IMR-90 (cell line): ENCODE measurements at regions not wholly inside any gene's neighbourhood (a gene's known extent, or its start where the extent isn't known, plus 50 kb on each side); places are given as distances from the start of the nearest gene placed in this dataset.

Source experiments
- ATAC-seq: fragments of 200-7000 bp; cut with Tn5 transposase; 2 replicates; pipeline ENCODE4 v1.9.1; 2020; ENCODE audit warnings: low read depth, mild to moderate bottlenecking, moderate library complexity
- BruUV-seq: library from RNA; stranded (reverse); fragments of 400-500 nt; replicated peaks from 2 replicates; lab custom pipeline; 2021; lab: Mats Ljungman, UMichigan
- CTCF ChIA-PET: fragments of 300-600 bp; formaldehyde crosslinking; extraction: SDS; loops from one replicate; lab custom pipeline; 2021; ENCODE audit warnings: antibody characterized with exemption; lab: Yijun Ruan, JAX
- POLR2A ChIA-PET: fragments of 300-600 bp; sonication (Branson Sonifier 250); formaldehyde crosslinking; loops from one replicate; lab custom pipeline; 2022; ENCODE audit warnings: antibody characterized with exemption; ENCODE audit not compliant: unreplicated experiment; lab: Charles Lee
- DNase-seq: peaks from one replicate; pipeline ENCODE4 v3.0.0; 2013
- H2AFZ ChIP-seq: replicated peaks from 2 replicates; pipeline ENCODE3; 2013; ENCODE audit warnings: low read length, mild to moderate bottlenecking; ENCODE audit not compliant: poor library complexity
- H2AK5ac ChIP-seq: 2 replicates; pipeline ENCODE4 v1.6.1; 2013; ENCODE audit warnings: low read depth, low read length, inconsistent platforms
- H2AK9ac ChIP-seq: replicated peaks from 2 replicates; pipeline ENCODE3; 2013; ENCODE audit warnings: mild to moderate bottlenecking, low read depth, low read length, moderate library complexity; ENCODE audit not compliant: poor library complexity
- H2BK120ac ChIP-seq: 2 replicates; pipeline ENCODE4 v1.6.1; 2013; ENCODE audit warnings: low read depth, low read length, inconsistent platforms
- H2BK15ac ChIP-seq: 3 replicates; pipeline ENCODE4 v1.6.1; 2013; ENCODE audit warnings: low read depth, low read length, inconsistent platforms
- H2BK20ac ChIP-seq: 2 replicates; pipeline ENCODE4 v1.6.1; 2013; ENCODE audit warnings: low read depth, mild to moderate bottlenecking, inconsistent platforms, low read length, moderate library complexity
- H2BK5ac ChIP-seq: 2 replicates; pipeline ENCODE4 v1.6.1; 2013; ENCODE audit warnings: mild to moderate bottlenecking, low read depth, low read length, inconsistent platforms; ENCODE audit not compliant: poor library complexity, severe bottlenecking
- H3K14ac ChIP-seq: replicated peaks from 2 replicates; pipeline ENCODE4 v1.6.1; 2013; ENCODE audit warnings: low read depth, low read length, inconsistent platforms
- H3K18ac ChIP-seq: 2 replicates; pipeline ENCODE4 v1.6.1; 2013; ENCODE audit warnings: low read depth, low read length, control low read depth
- H3K23ac ChIP-seq: 2 replicates; pipeline ENCODE4 v1.6.1; 2013; ENCODE audit warnings: low read depth, low read length, inconsistent platforms
- H3K27ac ChIP-seq: 2 replicates; pipeline ENCODE4 v1.5.1; 2013; ENCODE audit warnings: mild to moderate bottlenecking, control low read depth, low read length; ENCODE audit not compliant: insufficient read depth
- H3K27me3 ChIP-seq: 2 replicates; pipeline ENCODE4 v1.6.1; 2013; ENCODE audit warnings: low read length; ENCODE audit not compliant: control insufficient read depth, insufficient read depth
- H3K36me3 ChIP-seq: 2 replicates; pipeline ENCODE4 v1.6.1; 2013; ENCODE audit warnings: low read length, mixed read lengths; ENCODE audit not compliant: control insufficient read depth, insufficient read depth
- H3K4ac ChIP-seq: 2 replicates; pipeline ENCODE4 v1.6.1; 2013; ENCODE audit warnings: low read depth, low read length, inconsistent platforms
- H3K4me1 ChIP-seq: 2 replicates; pipeline ENCODE4 v1.6.1; 2013; ENCODE audit warnings: low read length, mixed read lengths; ENCODE audit not compliant: control insufficient read depth, insufficient read depth
- H3K4me2 ChIP-seq: 2 replicates; pipeline ENCODE4 v1.6.1; 2013; ENCODE audit warnings: low read depth, mild to moderate bottlenecking, control low read depth, low read length, moderate library complexity
- H3K4me3 ChIP-seq: 2 replicates; pipeline ENCODE4 v1.5.1; 2013; ENCODE audit warnings: low read depth, mild to moderate bottlenecking, control low read depth, low read length, moderate library complexity; ENCODE audit not compliant: insufficient read depth
- H3K56ac ChIP-seq: 2 replicates; pipeline ENCODE4 v1.6.1; 2013; ENCODE audit warnings: low read length, inconsistent platforms; ENCODE audit not compliant: insufficient read depth; ENCODE audit errors: extremely low read depth
- H3K79me1 ChIP-seq, 2 experiments: 2 replicates each; pipeline ENCODE4 v1.6.1; 2013; ENCODE audit warnings: low read length in 2 of 2, inconsistent platforms in 1 of 2, low read depth in 1 of 2
- H3K9ac ChIP-seq: 2 replicates; pipeline ENCODE4 v1.6.1; 2013; ENCODE audit warnings: low read depth, low read length, control low read depth
- H3K9me1 ChIP-seq: 2 replicates; pipeline ENCODE4 v1.6.1; 2013; ENCODE audit warnings: low read length, inconsistent platforms; ENCODE audit not compliant: insufficient read depth
- H3K9me3 ChIP-seq: 2 replicates; pipeline ENCODE4 v1.6.1; 2013; ENCODE audit warnings: low read length; ENCODE audit not compliant: control insufficient read depth, insufficient read depth
- H4K20me1 ChIP-seq: 2 replicates; pipeline ENCODE4 v1.6.1; 2013; ENCODE audit warnings: low read length, inconsistent platforms; ENCODE audit not compliant: insufficient read depth
- H4K5ac ChIP-seq: 2 replicates; pipeline ENCODE4 v1.6.1; 2013; ENCODE audit warnings: mild to moderate bottlenecking, low read depth, low read length, control low read depth
- H4K8ac ChIP-seq, 2 experiments: 2 replicates each; pipeline ENCODE4 v1.6.1; 2013; ENCODE audit warnings: low read depth in 2 of 2, low read length in 2 of 2, control low read depth in 1 of 2, inconsistent platforms in 1 of 2
- H4K91ac ChIP-seq: 2 replicates; pipeline ENCODE4 v1.6.1; 2013; ENCODE audit warnings: low read depth, low read length, inconsistent platforms; ENCODE audit not compliant: insufficient read depth
- BHLHE40 ChIP-seq: fragments of 150-350 bp; IDR thresholded peaks from 2 replicates; pipeline ENCODE4 v1.6.1; 2016; ENCODE audit warnings: mild to moderate bottlenecking, low read depth, low read length
- CEBPB ChIP-seq: IDR thresholded peaks from 2 replicates; pipeline ENCODE4 v1.6.1; 2012; ENCODE audit warnings: low read depth, low read length, improper control_type of control experiment
- CTCF ChIP-seq: conservative IDR thresholded peaks from 2 replicates; pipeline ENCODE4 v1.5.1; 2012; ENCODE audit warnings: mild to moderate bottlenecking, low read depth, low read length, improper control_type of control experiment
- MAFK ChIP-seq: IDR thresholded peaks from 2 replicates; pipeline ENCODE4 v1.6.1; 2012; ENCODE audit warnings: low read depth, low read length, improper control_type of control experiment
- MAZ ChIP-seq: IDR thresholded peaks from 2 replicates; pipeline ENCODE4 v1.6.1; 2012; ENCODE audit warnings: low read depth, mild to moderate bottlenecking, low read length, improper control_type of control experiment, moderate library complexity, borderline replicate concordance
- MXI1 ChIP-seq: IDR thresholded peaks from 2 replicates; pipeline ENCODE4 v1.6.1; 2012; ENCODE audit warnings: low read depth, mild to moderate bottlenecking, low read length, moderate library complexity, borderline replicate concordance
- NFE2L2 ChIP-seq: fragments of 150-350 bp; IDR thresholded peaks from 2 replicates; pipeline ENCODE4 v1.6.1; 2016; ENCODE audit warnings: low read depth, mild to moderate bottlenecking, low read length
- RAD21 ChIP-seq: IDR thresholded peaks from 2 replicates; pipeline ENCODE4 v1.6.1; 2012; ENCODE audit warnings: low read length, improper control_type of control experiment
- RCOR1 ChIP-seq: IDR thresholded peaks from 2 replicates; pipeline ENCODE4 v1.6.1; 2012; ENCODE audit warnings: mild to moderate bottlenecking, low read length, improper control_type of control experiment; ENCODE audit not compliant: insufficient replicate concordance
- RFX5 ChIP-seq: IDR thresholded peaks from 2 replicates; pipeline ENCODE4 v1.8.0; 2012; ENCODE audit warnings: low read depth, mild to moderate bottlenecking, low read length, moderate library complexity
- SMC3 ChIP-seq: fragments of 150-350 bp; IDR thresholded peaks from 2 replicates; pipeline ENCODE4 v1.6.1; 2016; ENCODE audit warnings: low read depth, mild to moderate bottlenecking, antibody characterized with exemption, low read length, moderate library complexity
- WGBS, 2 experiments: methylation state at CpG; one replicate each; pipeline versions ENCODE4 v1.1.5 to v1.1.7; 2013; ENCODE audit warnings: missing lambda C conversion rate in 2 of 2; ENCODE audit not compliant: insufficient read length in 1 of 2; ENCODE audit errors: extremely low coverage in 2 of 2; 5-methylcytosine and 5-hydroxymethylcytosine counted together
- dilution Hi-C: fragments of 300-500 bp; cut with HindIII; formaldehyde crosslinking; loops from one replicate; pipeline ENCODE4 v1.14.3; 2018; ENCODE audit warnings: low sequenced_read_pairs; ENCODE audit not compliant: unreplicated experiment
- in situ Hi-C: fragments of 300-500 bp; cut with MboI; formaldehyde crosslinking; loops from 3 replicates; pipeline ENCODE4 v1.14.3; 2019; ENCODE audit warnings: low sequenced_read_pairs, inconsistent platforms, mixed read lengths
- intact Hi-C: fragments of 100-400 bp; cut with micrococcal nuclease; formaldehyde crosslinking; loops from 2 replicates; pipeline ENCODE4 v1.10.0; 2022

- H2BK20ac ChIP-seq, result no peak overlapping the region
- no peak overlapping the region for H3K4ac ChIP-seq
- peaks cover 2% of the 10 kb centered on the region; the same call in 1 of the 2 replicates for H3K9me3 ChIP-seq
- H2AK5ac ChIP-seq, result no peak overlapping the region
- in situ Hi-C loops (no loop called here), intact Hi-C loops (no loop called here), dilution Hi-C loops (no loop called here)
- H4K5ac ChIP-seq, result no peak overlapping the region
- H3K18ac ChIP-seq, result no peak overlapping the region
- H2BK120ac ChIP-seq, result no peak overlapping the region
- peaks cover 9% of the 10 kb centered on the region; the same call in 1 of the 2 replicates for H3K27me3 ChIP-seq
- 62% methylated on average over 3 of the region's 9 CpGs; no CpG with 5 or more reads in 1 of the 2 experiments for WGBS, 2 experiments
- ATAC-seq, result no peak
- H2BK15ac ChIP-seq, result no peak overlapping the region
- H3K4me2 ChIP-seq, result no peak overlapping the region
- H3K4me3 ChIP-seq, result no peak overlapping the region
- no peak overlapping the region for H3K9ac ChIP-seq
- H3K79me1 ChIP-seq, result no peaks in the 10 kb centered on the region
- no peak overlapping the region for H3K14ac ChIP-seq
- no peak overlapping the region for H3K27ac ChIP-seq
- H3K56ac ChIP-seq, result no peak overlapping the region
- H3K4me1 ChIP-seq, result no peaks in the 10 kb centered on the region
- no peak overlapping the region for H2BK5ac ChIP-seq
- no peak overlapping the region for H2AK9ac ChIP-seq
- no peaks in the 10 kb centered on the region for H3K9me1 ChIP-seq
- CTCF ChIA-PET, result no interaction called here
- H3K36me3 ChIP-seq, result no peaks in the 10 kb centered on the region
- H2AFZ ChIP-seq, result no peak overlapping the region
- POLR2A ChIA-PET, result no interaction called here
- TF ChIP-seq NFE2L2, result no peak
- TF ChIP-seq BHLHE40, result no peak
- TF ChIP-seq SMC3, result no peak
- no peak for TF ChIP-seq MXI1
- no peak for TF ChIP-seq CEBPB
- TF ChIP-seq RCOR1, result no peak
- TF ChIP-seq MAZ, result no peak
- TF ChIP-seq CTCF, result no peak
- TF ChIP-seq RFX5, result no peak
- no peak for TF ChIP-seq MAFK
- no peak for TF ChIP-seq RAD21
- H4K91ac ChIP-seq, result no peak overlapping the region
- BruUV-seq, result no TSS peak
- DNase-seq, result no peak
- no peak overlapping the region for H4K8ac ChIP-seq
- H4K20me1 ChIP-seq, result no peaks in the 10 kb centered on the region; the same call in 1 of the 2 replicates
- no peak overlapping the region for H3K23ac ChIP-seq
Measured at GRCh38 chr20:37611346-37611745, 82.5 kb upstream of the CTNNBL1 start.
